Left kidney (tissue), 1 donor: ENCODE measurements at regions not wholly inside any gene's neighbourhood (a gene's known extent, or its start where the extent isn't known, plus 50 kb on each side); places are given as distances from the start of the nearest gene placed in this dataset.
"Not testable (repeated sequence)": the region's sequence is repeated elsewhere in the genome, so short reads cannot be mapped to it uniquely, and the experiment has no call there.

Experiments used
- DNase-seq: peaks from one replicate; pipeline ENCODE4 v3.0.0-alpha.2; 2013

- no peak for DNase-seq
Measured at GRCh38 chr1:71345491-71345890, 264.7 kb upstream of the ZRANB2 start.

- no peak for DNase-seq
Measured at GRCh38 chr1:71343686-71344416, 263.0 kb upstream of the ZRANB2 start.

DNA sequence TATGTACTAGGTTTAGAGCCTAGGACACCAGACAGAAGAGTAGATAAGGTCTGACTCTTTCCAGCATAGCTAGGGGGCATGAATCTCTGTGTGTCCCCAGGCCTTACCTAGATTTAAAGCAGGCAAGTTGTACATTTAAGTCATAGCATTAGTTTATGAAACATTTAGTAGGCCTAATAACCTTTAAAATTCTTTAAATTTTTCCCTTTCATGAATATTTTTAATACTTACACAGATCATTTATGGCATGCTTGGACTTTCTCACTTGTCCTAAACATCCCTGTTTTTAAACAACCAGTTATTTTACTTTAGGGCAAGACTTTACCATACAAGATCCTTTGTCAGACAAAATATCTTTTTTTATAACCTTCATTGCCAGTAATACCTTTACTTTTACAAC is 258.4 kb upstream of the ZRANB2 start:
- DNase-seq: no peak

- no peak for DNase-seq
Measured at GRCh38 chr1:71330991-71331390, 250.2 kb upstream of the ZRANB2 start.

- no peak for DNase-seq
Measured at GRCh38 chr1:71324671-71325267, 243.9 kb upstream of the ZRANB2 start.

DNA sequence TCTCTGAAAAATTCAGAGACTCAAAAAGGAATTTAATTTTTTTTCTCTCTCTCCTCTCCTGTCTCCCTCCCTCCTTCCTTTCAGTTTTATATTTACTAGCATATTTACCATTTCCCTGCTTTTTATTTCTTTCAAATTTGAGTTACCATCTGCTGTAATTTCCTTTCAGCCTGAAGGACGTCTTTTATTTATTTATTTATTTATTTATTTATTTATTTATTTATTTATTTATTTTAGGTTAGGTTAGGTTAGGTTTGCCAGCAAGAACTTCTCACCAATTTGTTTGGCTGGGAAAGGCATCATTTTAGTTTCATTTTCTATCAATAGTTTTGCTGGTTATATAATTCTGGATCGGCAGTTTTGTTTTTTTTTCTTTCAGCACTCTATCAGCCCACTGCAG is 231.7 kb upstream of the ZRANB2 start:
- no peak for DNase-seq

DNA sequence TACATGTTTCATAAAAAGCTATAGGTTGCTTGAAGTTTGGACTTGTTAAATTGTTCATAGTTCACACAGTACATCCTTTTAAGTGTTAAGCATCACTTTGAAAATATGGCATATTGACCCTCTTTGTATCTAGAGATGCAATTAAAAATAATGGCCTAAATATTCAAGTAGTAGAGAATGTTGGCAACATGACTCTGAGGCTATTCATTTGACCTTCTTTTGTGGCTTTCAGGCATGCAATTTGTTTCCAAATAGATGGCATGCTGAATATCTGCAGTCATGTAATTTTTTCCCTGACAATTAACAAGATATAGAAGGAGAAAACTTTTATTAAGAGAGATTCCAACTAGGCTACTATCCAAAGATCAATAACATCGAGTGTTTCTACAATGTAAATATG is 230.5 kb upstream of the ZRANB2 start:
- DNase-seq: no peak

GRCh38 chr1:71307451-71307850 is 226.6 kb upstream of the ZRANB2 start:
- DNase-seq: no peak

GRCh38 chr1:71304125-71304524 is 223.3 kb upstream of the ZRANB2 start:
- no peak for DNase-seq

DNA sequence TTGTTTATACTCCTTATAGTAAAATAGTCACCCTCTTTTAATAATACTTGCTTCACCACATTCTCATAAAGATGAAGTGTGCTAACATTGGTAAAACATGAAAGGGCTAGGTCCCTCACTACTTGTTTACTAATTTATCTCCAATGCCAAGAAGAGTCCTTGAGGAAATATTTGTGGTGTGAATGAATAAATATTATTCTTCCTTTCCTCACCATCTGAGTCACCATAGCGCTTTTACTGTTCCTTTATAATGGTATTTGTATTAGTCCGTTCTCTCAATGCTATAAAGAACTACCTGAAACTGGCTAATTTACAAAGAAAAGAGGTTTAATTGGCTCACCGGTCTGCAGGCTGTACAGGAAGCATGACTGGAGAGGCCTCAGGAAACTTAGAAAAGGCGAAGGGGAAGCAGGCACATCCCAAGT is 222.8 kb upstream of the ZRANB2 start:
- DNase-seq: no peak

GRCh38 chr1:71298633-71299032 is 217.8 kb upstream of the ZRANB2 start:
- DNase-seq: no peak

GRCh38 chr1:71296551-71297134 is 215.8 kb upstream of the ZRANB2 start:
- no peak for DNase-seq

DNA sequence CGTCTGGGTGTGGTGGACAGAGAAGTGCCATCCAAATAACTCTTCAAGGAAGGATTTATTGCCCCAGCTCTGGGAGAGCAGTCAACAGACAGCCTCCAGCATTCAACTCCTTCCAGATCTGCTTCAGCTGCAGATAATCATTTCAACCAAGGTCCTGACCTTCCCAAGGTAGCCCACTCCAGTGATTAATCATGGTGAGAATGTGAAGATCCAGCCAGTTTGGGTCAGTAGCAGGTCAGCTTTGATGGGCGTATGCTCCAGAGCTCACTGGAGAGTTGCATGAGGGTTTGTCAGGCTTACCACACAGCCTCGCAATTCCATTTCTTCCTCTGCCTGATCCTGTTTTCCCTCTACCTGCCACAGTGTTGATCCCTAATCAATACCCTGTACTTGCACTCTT is 214.5 kb upstream of the ZRANB2 start:
- DNase-seq: peak; percentile 28

- no peak for DNase-seq
Measured at GRCh38 chr1:71294178-71294577, 213.3 kb upstream of the ZRANB2 start.

DNA sequence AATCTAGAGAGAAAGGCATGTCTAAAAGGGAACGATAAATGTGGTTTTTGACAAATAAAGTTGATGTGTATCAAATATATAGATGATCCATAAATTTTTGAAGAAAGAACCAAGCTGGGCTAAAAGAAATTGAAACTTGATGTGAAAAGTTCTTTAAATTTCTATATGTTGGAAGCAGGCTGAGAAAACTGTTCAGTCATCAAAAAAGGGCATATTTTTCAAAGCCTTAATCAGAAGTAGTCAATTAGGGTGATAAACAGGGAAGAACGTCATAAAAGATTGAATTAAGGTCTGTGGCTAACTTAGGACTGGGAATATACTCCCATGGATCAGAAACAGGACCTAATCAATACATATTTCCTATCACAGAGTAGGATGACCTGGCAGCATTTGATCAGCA is 211.4 kb upstream of the ZRANB2 start:
- no peak for DNase-seq

DNA sequence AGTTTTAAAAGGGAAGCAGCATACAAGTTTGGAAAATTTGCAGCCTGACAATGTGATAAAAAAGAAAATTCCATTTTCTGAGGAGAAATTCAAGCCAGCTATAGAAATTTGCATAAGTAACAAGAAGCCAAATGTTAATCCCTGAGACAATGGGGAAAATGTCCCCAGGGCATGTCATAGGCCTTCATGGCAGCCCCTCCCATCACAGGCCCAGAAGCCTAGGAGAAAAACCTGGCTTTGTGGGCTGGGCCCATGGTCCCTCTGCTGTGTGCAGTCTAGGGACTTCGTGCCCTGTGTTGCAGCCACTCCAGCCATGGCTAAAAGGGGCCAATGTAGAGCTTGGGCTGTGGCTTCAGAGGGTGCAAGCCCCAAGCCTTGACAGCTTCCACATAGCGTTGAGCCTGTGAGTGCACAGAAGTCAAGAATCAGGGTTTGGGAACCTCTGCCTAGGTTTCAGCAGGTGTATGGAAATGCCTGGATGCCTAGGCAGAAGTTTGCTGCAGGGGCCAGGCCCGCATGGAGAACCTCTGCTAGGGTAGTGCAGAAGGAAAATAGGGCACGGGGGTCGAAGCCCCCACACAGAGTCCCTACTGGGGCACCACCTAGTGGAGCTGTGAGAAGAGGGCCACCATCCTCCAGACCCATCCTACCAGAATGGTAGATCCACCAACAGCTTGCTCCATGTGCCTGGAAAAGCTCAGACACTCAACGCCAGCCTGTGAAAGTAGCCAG is 209.8 kb upstream of the ZRANB2 start:
- DNase-seq: not testable (repeated sequence)

- DNase-seq: no peak
Measured at GRCh38 chr1:71285529-71285928, 204.7 kb upstream of the ZRANB2 start.

DNA sequence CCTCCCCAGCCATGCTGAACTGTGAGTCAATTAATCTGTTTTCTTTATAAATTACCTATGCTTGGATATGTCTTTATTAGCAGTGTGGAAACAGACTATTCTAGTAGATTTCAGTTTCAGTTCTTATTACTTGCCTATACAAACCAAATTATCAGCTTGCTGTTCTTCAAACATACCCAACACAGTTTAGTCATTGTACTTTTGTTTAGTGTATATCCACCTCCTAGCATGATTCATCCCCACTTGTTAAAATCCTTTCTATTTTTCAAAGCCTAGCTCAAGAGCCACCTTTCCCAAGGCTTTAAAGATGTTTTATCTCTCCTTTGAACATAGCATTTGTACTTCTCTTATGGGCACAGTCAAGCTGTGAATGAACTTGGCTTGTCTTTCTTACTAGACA is 195.6 kb upstream of the ZRANB2 start:
- no peak for DNase-seq

DNA sequence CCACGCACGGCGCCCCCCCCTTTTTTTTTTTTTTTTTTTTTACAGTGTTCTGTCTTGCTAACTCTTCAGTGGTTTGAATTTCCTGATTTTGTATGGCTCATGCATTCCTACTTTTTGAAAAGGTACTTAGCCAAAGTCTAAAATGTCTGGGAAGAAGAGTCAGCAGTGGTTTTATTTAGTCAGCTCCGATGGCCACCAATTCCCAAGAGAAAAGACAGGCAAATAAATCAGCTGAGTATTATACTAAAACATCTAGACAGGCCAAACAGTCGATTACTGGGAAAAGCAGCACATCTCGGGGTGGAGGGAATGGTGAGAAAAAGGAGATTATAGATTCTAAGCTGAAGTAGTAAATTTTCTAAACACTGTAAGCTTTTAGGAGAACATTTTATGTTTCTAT is 192.5 kb upstream of the ZRANB2 start:
- no peak for DNase-seq

- DNase-seq: peak; percentile 26
Measured at GRCh38 chr1:71270394-71270915, 189.6 kb upstream of the ZRANB2 start.

GRCh38 chr1:71269818-71270217 is 189.0 kb upstream of the ZRANB2 start:
- no peak for DNase-seq

GRCh38 chr1:71269179-71269578 is 188.3 kb upstream of the ZRANB2 start:
- DNase-seq: no peak

DNA sequence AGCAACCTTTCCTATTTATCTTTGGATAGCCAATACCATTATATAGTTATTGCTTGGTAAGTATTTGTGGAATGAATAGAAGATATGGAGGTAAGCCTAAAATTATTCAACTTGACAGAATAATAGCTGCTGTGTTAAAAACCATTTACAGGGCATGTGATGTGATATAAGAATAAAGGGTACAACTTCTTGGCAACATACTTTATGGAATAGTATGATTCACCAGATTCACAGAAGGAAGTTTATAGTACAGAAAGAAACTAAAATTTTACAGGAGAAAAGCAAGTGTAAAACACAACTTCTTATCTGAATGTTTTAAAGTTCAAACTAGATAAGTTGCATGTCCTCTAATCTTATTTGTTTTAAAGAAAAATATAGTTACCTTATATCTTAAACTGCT is 186.4 kb upstream of the ZRANB2 start:
- DNase-seq: no peak
